GM21529 (cell line): ENCODE measurements at regions not wholly inside any gene's neighbourhood (a gene's known extent, or its start where the extent isn't known, plus 50 kb on each side); places are given as distances from the start of the nearest gene placed in this dataset.

Experiments
- ATAC-seq: cut with Tn5 transposase; IDR thresholded peaks from one replicate; pipeline ENCODE4 v1.9.1; 2021; ENCODE audit not compliant: unreplicated experiment

DNA sequence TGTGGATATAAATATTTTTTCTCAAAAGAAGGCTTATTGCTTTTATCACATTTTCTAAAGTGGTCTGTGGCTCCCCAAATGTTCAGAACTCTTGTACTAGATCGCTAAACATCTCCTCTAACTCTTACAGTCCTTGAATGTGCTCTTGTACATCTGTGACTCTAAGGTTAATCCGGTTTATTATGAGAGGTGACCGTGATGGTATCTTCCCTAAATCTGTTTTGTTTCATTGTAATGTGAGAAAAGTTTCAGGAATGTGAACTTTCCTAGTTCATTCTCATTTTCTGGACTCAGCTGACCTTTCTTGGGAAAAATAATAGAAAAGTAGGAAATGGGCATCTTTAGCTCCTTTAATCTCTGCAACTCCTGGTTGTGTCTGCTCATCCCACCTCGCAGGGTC lies 94.5 kb upstream of the CD180 start:
- ATAC-seq, result no peak

DNA sequence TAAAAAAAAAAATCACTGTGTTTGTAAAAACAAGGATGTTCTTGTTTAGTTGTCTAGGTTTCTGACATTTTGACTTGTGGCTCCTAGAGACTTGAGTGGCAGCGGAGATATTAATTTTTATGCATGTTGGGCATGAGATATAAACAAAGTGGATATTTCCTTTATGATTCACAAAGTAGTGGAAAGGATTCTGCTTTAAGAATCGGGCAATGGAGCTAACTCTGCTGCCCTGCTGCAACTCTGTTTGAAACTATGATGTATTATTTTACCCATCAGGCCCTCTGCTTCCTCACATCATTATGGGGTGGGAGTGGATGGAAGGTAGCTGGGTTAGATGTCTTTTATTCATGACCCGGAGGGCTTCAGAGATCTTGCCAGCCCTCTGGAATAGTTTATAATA lies 94.1 kb upstream of the CD180 start:
- ATAC-seq, result no peak

DNA sequence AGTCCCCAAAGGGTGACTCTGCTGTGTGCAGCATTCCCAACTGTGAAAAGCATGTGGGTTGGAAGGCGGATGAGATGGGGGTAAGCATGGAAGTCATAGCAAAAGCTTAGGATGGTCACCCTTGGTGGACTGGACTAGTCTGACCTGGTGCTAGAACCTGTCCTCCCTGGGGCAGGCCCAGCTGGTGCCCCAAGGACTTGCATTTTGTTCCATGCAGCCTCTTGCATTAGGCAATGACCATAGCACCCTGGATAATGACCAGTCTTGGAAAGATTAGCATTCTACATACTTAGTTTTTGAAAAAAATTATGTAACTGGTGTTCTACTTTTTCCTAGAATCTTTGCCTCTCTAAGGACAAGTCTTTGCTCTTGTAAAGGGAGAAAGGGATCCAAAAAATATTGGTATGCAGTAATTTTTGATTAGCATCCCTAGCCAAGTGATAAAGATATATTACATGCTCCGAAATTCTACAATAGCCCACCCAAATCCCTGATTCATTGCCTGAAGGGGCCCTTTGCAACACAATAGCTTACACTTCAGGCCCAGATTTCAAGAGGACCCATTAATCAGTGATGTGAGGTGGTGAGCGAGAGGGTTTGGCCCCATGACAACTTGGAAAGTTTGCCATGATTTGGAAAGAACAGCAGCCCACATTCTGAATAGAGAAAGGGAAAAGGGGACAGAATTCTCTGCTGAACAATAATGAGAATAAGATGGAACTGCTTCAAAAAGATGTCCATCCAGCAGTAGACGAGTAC lies 93.3 kb upstream of the CD180 start:
- ATAC-seq, result no peak

DNA sequence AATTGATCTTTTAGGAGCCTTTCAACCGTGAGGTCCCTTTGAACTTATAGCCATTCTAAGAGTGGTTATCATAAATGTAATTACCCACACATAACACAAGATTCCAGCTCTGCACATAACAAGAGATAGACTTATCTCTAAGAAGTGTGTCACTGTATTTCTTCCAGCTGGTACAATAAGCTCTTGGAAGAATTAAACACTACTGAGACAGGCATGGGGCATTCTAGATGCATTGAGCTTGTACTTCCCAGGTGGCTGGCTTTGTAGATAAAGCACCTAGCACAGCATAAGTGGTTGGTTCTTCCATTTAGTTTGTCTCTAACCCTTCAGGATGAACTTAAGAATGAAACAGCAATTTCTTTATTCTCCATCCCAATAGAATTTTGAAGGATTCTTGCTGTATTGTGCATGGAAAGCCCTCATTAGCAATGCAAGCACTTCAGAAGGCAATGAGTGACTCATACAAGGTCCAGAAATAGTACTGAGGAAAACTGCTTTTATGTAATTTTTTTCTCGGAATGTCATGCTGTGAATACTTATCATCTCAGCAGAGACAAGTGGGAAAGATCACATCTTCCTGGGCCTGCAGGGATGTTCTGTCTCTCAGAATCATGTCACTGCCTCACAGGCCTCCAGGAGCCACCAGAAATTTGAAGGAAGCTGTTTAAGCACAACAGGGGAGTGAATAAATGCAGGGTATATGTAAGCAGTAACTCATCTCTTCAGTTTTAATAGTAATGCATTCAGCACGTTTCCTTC lies 91.1 kb upstream of the CD180 start:
- ATAC-seq, result no peak

DNA sequence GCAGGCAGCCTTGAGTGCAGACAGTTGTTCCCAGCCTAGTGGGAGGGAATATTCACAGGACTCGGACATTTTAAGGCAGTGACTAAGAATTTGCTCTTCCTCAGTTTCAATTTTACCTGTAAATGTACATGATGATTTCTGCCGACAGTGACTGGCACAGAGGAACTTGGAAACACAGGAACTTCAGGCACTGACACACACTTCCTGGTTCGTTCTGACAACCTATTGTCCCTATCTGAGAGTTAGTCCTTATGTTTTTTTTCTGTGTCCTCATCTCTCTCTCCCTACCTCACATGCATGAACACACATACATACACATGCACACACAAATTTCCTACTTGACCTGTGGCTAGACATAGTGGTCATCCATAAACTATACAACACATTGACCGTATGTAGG lies 89.4 kb upstream of the CD180 start:
- ATAC-seq, result no peak

DNA sequence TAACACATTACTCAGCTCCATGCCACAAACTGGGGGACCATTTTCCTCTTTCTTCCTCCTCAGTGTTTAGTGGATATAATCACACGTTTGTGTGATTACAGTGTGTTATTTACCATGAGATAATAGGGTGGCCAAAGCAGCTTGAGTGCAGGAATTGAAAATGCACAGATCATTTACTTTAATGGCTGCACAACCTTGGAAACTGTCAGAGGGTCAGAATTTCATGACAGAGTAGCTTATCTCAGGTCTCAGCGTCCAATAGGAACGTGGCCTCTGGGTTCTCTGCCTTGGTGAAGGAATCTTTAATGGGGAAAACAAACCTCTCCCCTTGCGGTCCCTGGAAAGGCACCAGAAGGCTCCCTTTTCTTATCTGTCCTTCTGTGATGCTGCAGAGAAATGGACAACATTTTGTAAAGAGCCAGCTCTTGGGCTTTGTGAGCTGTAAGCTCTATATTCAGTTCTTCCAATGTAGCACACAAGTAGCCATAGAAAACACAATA lies 87.4 kb upstream of the CD180 start:
- ATAC-seq, result no peak

DNA sequence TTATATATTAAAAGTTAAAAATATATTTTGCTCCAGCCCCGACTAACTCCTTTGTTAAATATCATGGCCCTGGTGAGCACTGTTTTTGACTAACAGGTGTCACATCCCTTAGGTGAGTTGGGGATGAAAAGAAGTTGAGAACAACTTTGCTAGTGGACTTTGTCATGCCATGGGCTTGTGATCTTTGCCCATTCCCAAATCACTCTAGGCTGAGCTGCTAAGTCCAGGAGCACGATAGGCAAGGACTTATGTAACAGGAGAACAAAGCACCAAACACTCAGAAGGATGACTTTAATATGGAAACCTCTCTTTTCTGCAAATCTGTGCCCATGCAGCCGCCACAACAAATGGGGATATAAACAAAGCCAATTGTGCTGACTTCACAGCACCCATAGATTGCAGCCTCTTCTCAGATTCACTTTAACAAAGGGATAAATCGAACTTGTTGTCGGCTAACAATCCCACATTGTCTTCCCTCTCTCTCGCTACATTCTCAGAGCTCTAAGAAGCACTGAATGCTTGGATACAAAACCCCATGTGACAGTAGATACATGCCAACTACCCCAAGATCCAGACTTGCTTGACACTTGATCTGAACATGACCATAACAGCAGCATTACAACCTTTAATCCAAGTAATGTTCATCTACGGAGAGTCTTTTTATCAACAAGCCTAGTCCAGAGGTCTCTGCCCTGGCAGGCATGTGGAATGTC lies 86.8 kb upstream of the CD180 start:
- no peak for ATAC-seq

DNA sequence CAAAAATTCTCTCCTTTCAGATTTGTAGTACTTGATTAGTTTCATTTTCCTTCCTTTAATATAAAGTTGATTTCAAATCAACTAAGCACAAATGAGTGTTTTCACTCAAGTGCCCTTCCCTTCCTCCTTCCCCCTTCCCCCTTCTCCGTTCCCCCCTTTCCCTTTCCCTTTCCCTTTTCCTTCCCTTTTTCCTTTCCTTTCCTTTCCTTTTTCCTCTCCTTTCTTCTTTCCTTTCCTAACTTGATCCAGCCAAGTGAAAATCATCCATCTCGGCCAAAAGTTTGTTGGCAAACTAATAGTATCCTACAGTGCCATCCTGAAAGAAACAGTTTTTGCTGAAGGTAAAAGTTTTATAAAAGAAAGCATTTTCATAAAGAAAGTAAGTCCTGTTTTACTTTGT lies 85.3 kb upstream of the CD180 start:
- ATAC-seq, result no peak

DNA sequence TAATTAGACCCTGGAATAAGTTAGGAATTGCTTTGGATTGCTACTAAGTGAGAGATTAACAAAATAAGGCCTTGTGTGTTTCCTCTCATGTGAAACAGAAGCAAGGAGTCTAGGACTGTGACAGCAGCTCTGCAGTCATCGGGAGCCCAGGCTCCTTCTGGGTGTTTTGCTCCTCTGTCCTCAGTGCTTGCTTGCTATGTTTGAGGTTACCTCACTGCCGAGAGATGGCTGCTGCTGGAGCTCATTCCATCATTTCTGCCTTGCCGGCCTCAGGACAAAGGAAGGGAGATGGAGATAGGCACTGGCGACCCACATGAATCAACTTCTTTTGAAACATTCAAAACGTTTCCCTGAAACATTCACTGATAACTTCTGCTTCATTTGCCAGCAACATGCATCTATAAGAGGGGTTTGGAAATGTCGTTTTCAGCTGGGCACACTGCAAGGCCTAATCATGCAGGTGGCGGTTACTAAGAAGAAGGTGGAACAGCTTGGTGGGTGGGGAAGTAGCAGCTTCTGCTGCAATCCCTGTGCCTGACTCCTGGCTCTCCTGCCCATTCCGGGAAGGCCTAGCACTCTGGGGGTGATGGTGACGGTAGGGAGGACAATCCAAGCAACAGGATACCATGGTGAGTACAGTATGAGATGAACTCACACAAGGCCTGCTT lies 77.2 kb upstream of the CD180 start:
- no peak for ATAC-seq

DNA sequence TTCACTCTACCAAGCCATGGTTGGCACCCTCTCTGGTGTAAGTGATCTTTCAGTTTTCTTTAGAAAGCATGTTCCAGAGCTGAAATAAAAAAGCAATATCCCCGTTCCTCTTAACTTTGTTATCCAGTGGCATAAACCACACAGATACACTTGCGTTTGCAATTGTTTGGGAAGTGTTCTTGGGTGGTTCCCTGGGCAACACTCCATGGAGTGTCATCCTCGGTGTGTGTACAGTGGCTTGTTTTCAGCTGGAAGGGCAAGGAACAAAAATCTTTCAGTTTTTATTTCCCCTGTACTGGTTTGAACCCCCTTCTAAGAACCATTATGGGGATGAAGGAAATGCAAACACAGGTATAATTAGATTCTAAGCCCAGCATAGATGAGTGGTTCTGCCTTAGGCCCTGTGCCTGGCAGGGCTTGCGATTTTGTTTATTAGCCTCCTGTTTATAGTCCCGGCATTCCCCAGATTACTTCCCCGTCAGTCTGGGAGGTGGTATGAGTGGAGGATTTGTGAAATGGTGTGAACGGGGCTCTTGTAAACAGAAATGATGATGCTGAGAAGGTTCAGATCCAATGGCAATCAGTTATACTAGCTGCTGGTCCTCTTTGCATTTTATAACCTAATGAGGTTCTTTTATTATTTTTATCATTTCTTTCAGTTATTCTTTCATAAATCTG lies 76.0 kb upstream of the CD180 start:
- no peak for ATAC-seq

DNA sequence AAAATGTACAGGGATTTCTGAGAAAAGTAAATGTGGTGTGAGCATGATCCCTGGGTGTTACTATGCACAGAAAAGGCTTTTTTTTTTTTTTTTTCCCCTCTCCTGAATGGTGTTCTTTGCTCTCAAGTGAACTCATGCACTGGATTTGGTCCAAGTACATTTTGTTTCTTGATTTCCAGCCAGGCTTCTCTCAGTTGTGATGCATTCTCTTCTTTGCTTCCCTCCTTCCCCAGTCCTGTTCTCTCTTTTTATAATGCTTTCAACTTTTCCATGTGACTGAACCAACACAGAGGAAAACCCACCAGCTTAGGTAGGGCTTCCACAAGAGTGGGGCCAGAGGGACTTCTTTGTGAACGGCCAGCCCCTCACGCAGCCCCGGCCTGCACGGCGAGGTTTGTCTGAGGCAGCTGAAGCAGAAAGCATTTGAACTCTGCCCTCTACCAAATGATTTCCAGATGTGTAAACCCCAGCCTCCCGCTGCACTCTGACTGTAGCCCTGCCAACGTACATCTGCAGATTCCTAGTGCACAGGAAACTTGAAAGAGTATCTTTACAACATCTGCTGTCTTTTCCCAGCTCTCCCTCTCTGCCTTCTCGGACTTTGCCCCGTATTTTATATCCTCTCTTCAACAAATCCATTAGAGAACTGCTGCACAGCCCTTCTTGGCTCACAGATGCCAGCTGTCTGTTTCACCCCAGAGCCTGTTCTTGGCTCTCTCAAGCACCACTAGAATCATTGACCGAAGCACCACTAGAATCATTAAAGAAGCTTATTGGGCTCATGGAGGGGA lies 71.8 kb upstream of the CD180 start:
- ATAC-seq, result no peak

DNA sequence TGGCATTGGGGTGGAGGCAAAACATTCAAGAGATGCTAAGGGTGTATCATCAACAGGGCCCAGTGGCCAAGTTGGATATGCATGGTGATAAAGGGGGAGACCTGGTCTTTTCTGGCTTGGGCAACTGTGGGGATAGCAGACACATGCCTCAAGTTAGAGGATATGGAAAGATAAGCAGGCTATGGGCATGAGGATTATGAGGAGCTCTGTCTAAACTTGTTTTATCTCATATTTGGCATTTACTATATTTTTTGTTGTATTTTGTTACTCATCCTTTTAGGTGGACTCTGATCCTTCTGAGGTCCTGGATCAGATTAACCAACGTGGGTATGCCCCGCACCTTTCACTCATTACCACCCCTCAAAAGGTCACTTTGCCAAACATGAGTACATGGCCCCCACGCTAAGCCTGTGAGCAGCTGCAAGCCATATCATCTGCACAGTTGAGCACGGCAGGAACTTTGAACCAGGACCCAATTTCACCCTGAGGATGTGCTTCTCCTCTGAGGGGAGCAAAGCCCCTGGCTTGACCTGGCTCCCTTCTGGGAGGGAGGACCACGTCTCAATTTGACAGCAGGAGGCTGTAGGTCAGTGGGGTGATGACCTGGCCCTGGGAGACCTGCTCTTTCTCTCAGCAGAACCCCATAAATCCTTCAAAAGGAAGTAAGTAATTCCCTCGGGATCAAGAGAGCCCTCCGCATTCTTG lies 71.1 kb upstream of the CD180 start:
- ATAC-seq, result no peak

DNA sequence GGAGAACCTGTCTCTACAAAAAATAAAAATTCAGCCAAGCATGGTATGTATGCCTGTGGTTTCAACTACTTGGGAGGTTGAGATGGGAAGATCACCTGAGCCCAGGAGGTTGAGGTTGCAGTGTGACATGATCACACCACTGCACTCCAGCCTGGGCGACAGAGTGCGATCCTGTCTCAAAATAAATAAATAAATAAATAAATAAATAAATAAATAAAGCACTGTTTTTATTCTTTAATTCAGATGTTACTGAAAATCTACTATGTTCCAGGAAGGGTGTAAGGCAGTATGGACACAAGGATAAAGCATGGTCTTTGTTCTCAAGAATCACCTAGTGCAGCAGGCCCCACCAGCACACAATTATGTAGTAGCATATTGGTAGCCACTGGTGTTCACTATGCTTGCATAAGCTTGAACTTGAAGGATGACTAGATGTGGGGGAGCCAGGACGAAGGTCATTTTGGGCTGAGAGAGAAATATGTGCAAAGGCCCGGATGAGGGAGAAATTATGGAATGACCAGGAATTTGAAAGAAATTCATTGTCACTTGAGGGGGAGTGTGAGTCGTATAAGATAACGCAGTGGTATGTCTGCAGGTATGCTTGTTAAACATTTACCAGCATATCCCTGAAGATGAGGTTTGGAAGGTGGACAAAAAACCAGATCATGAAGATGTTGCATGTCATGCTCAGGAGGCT lies 70.2 kb upstream of the CD180 start:
- ATAC-seq, result no peak

DNA sequence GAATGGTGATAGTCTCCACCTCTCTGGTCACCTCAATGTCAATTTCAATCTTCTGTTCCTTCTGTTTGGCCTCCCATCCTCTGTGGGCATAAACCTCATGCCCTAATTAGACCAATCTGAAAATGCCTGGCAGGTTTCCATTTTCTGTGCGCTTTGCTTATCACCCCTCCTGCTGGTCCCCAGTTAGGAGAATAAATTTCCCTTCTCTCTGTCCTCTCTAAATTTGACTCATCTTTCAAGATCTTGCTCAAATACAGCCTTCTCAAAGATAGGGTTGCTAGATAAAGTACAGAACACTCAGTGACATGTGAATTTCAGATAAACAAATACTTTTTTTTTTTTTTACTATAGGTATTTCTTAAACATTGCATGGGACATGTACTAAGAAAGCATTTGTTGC lies 69.4 kb upstream of the CD180 start:
- ATAC-seq, result no peak

DNA sequence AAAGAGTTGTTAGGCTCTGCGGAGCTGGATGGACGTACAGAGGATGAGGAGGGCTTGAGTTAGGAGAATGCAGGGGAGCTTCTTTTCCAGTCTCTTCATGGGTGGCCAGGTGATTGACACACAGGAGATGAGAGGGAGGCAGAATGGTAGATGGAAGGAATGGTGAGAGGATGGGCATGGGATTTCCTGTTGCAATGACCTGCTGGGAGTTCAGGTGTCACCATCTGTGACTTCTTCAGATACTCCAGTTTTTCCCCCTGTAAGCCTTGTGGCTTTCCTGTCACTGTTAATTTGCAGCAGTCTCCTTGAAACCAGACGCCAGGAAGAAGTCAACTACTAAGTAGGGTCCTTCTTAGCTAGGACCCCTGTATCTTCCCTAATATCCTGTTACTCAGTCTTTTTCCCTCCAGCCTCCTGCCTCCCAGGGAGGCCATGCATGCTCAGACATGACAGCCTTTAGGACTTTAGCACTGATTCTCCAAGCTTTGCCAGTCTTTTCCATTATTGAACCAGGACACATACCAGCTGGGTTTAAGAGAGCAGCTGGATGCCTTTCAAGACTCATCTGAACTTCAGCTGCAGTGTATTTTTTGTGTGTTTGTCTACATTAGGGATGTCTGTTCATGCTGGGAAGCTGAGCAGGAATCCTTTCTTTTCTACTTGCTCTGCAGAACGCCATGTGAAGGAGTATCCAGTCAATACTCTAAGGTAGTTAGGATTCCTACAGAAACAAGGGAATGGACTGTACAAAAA lies 67.2 kb upstream of the CD180 start:
- no peak for ATAC-seq

DNA sequence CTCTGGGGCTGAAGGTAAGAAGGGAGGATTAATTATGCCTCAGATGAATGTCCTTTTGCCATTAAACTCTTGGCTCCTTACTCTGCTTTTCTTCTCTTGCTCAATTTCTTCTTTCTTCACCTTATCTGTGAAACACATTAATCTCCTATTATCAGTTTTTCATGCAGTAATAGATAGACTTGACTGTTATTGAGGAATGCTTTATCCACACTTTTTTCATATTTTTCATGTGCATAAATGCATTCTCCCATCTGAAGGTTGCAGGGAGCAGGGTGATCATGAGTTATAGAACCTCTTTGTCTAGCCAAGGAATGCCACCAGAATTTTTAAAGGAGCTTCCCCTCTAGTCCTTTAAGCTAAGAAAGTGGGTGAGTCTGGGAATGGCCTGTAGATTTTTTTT lies 66.4 kb upstream of the CD180 start:
- no peak for ATAC-seq

DNA sequence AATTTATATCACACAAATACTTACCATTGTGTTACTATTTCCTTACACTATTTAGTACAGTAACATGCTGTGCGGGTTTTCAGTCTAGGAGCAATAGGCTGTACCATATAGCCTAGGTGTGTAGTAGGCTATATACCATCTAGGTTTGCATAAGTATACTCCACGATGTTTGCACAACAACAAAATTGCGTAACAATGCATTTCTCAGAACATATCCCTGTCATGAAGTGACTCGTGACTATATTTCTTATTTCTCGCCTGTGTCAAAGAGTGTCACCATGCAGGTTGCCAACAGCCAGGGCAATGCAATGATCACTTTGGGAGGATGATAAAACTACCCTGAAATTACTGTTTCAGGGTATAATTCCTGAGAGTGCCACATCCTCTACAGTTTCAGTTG lies 65.6 kb upstream of the CD180 start:
- no peak for ATAC-seq
